Testis (tissue), 2 donors: ENCODE measurements at regions not wholly inside any gene's neighbourhood (a gene's known extent, or its start where the extent isn't known, plus 50 kb on each side); places are given as distances from the start of the nearest gene placed in this dataset.

Experiments used
- POLR2A ChIP-seq: fragments of 450-650 bp; IDR thresholded peaks from one replicate; pipeline ENCODE4 v1.6.1; 2017; ENCODE audit warnings: antibody characterized with exemption, mild to moderate bottlenecking, moderate library complexity
- TF ChIP-seq, protein P1 (sequence below), 3 experiments: fragments of 450-650 bp in 2 of 3; fragments of 200-600 bp in 1 of 3; sonication (generic) in 1 of 3; IDR thresholded peaks; one replicate each; pipeline ENCODE4 v1.5.1; 2016 to 2019; ENCODE audit warnings: antibody characterized with exemption in 3 of 3, mild to moderate bottlenecking in 2 of 3, moderate library complexity in 1 of 3

DNA sequence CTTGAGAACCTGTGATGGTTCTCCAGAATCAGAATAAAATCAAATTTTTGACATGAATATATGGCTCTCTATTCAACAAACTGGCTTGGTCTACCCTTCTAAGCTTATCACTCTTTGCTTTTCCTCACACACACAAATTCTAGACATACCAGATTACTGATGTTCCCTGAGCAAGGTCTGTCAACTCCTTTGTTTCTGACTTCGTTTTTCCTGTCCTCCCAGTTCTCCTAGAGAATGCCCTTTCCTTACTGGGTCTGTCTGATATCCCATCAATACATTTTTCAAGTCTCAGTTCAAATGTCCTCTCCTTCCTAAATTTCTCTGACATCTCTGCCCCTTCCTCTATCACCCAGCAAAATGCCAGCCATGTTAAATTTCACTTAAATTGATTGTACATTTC is 202.1 kb upstream of the IGFBP7 start:
- TF ChIP-seq, protein P1, sequence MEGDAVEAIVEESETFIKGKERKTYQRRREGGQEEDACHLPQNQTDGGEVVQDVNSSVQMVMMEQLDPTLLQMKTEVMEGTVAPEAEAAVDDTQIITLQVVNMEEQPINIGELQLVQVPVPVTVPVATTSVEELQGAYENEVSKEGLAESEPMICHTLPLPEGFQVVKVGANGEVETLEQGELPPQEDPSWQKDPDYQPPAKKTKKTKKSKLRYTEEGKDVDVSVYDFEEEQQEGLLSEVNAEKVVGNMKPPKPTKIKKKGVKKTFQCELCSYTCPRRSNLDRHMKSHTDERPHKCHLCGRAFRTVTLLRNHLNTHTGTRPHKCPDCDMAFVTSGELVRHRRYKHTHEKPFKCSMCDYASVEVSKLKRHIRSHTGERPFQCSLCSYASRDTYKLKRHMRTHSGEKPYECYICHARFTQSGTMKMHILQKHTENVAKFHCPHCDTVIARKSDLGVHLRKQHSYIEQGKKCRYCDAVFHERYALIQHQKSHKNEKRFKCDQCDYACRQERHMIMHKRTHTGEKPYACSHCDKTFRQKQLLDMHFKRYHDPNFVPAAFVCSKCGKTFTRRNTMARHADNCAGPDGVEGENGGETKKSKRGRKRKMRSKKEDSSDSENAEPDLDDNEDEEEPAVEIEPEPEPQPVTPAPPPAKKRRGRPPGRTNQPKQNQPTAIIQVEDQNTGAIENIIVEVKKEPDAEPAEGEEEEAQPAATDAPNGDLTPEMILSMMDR (IDR thresholded peaks at IDR 0.05): no peak
- TF ChIP-seq POLR2A: no peak
